Keratinocyte (primary cell): ENCODE measurements at regions not wholly inside any gene's neighbourhood (a gene's known extent, or its start where the extent isn't known, plus 50 kb on each side); places are given as distances from the start of the nearest gene placed in this dataset.

Source experiments
- CTCF ChIP-seq, 3 experiments: IDR thresholded peaks in 1 of 3; conservative IDR thresholded peaks in 1 of 3; optimal IDR thresholded peaks in 1 of 3; 2 replicates in 2 of 3; 3 replicates in 1 of 3; pipeline versions ENCODE3 to v1.5.1; 2011; ENCODE audit warnings: low read length in 3 of 3, mild to moderate bottlenecking in 3 of 3, moderate library complexity in 2 of 3, control low read depth in 1 of 3, inconsistent platforms in 1 of 3; ENCODE audit not compliant: insufficient read depth in 2 of 3; ENCODE audit errors: extremely low read depth in 1 of 3
- EZH2 ChIP-seq: IDR thresholded peaks from one replicate; pipeline ENCODE4 v1.6.1; 2012; ENCODE audit warnings: inconsistent platforms, mild to moderate bottlenecking, low read length, moderate library complexity

GRCh38 chr14:40652089-40652691 lies 954.5 kb upstream of the LRFN5 start:
- TF ChIP-seq EZH2 (no peak), CTCF (optimal IDR thresholded peaks at IDR 0.05 in 1 of 3, IDR thresholded peaks at IDR 0.05 in 1 of 3, conservative IDR thresholded peaks at IDR 0.05 in 1 of 3; ENCODE audit: extremely low read depth in 1 of 3, insufficient read depth in 2 of 3, low read length in 3 of 3) (no peak)
